WTC11 (cell line): ENCODE measurements at regions not wholly inside any gene's neighbourhood (a gene's known extent, or its start where the extent isn't known, plus 50 kb on each side); places are given as distances from the start of the nearest gene placed in this dataset.
"Not testable (repeated sequence)": the region's sequence is repeated elsewhere in the genome, so short reads cannot be mapped to it uniquely, and the experiment has no call there.

Experiments
- ATAC-seq: fragments of 200-7000 bp; cut with Tn5 transposase; 2 replicates; pipeline ENCODE4 v1.10.0; 2021; ENCODE audit warnings: mild to moderate bottlenecking, moderate library complexity
- CTCF ChIA-PET: fragments of 300-600 bp; sonication (Branson Sonifier 250); formaldehyde crosslinking; loops from one replicate; lab custom pipeline; 2021; ENCODE audit warnings: antibody characterized with exemption; lab: Charles Lee
- POLR2A ChIA-PET: fragments of 350-600 bp; sonication (Branson Sonifier 250); formaldehyde crosslinking; loops from one replicate; lab custom pipeline; 2021; ENCODE audit warnings: antibody characterized with exemption; lab: Charles Lee
- DNase-seq: peaks from one replicate; pipeline ENCODE4 v3.0.0; 2021; ENCODE audit warnings: low spot score
- H3K27ac Mint-ChIP-seq: 2 replicates; pipeline ENCODE4 v1.8.0; 2021; ENCODE audit warnings: mixed read lengths
- H3K27me3 Mint-ChIP-seq: 2 replicates; pipeline ENCODE4 v1.8.0; 2021; ENCODE audit warnings: low read depth, mild to moderate bottlenecking, moderate library complexity, mixed read lengths
- H3K36me3 Mint-ChIP-seq: 2 replicates; pipeline ENCODE4 v1.8.0; 2021; ENCODE audit warnings: mixed read lengths
- H3K4me1 Mint-ChIP-seq: 2 replicates; pipeline ENCODE4 v1.8.0; 2022; ENCODE audit warnings: mixed read lengths
- H3K4me3 Mint-ChIP-seq: 2 replicates; pipeline ENCODE4 v1.8.0; 2021; ENCODE audit warnings: mild to moderate bottlenecking, moderate library complexity, mixed read lengths
- H3K9me3 Mint-ChIP-seq: 2 replicates; pipeline ENCODE4 v1.8.0; 2021; ENCODE audit warnings: mixed read lengths
- AFF4 ChIP-seq: sonication (generic); formaldehyde crosslinking; IDR thresholded peaks from 2 replicates; pipeline ENCODE4 v1.8.1; 2023; ENCODE audit warnings: mild to moderate bottlenecking, missing genetic modification reagents, borderline replicate concordance
- CBFB ChIP-seq: sonication (generic); formaldehyde crosslinking; IDR thresholded peaks from 2 replicates; pipeline ENCODE4 v1.8.1; 2022; ENCODE audit warnings: mild to moderate bottlenecking, low read depth, missing genetic modification reagents
- CDX4 ChIP-seq: fragments of 250-450 bp; sonication (Bioruptor Pico); IDR thresholded peaks from 2 replicates; pipeline ENCODE4 v1.9.0; 2021; ENCODE audit warnings: moderate library complexity, mild to moderate bottlenecking, inconsistent platforms, borderline replicate concordance
- CTCF ChIP-seq: fragments of 200-600 bp; IDR thresholded peaks from 2 replicates; pipeline ENCODE4 v1.8.0; 2022; ENCODE audit warnings: antibody characterized with exemption
- E2F4 ChIP-seq: sonication (generic); formaldehyde crosslinking; IDR thresholded peaks from 2 replicates; pipeline ENCODE4 v1.8.1; 2022; ENCODE audit warnings: low read depth, mild to moderate bottlenecking, moderate library complexity, missing genetic modification reagents, borderline replicate concordance
- ELF4 ChIP-seq: sonication (generic); formaldehyde crosslinking; IDR thresholded peaks from 2 replicates; pipeline ENCODE4 v1.8.1; 2022; ENCODE audit warnings: low read depth, mild to moderate bottlenecking, moderate library complexity, missing genetic modification reagents
- ETV6 ChIP-seq: sonication (generic); formaldehyde crosslinking; IDR thresholded peaks from 2 replicates; pipeline ENCODE4 v1.8.1; 2022; ENCODE audit warnings: mild to moderate bottlenecking, missing genetic modification reagents
- FOXK1 ChIP-seq: sonication (generic); formaldehyde crosslinking; IDR thresholded peaks from 2 replicates; pipeline ENCODE4 v1.8.0; 2022; ENCODE audit warnings: mild to moderate bottlenecking, moderate library complexity, missing genetic modification reagents
- FOXP4 ChIP-seq: sonication (generic); formaldehyde crosslinking; IDR thresholded peaks from 2 replicates; pipeline ENCODE4 v1.8.0; 2022; ENCODE audit warnings: mild to moderate bottlenecking, missing genetic modification reagents
- GRHL2 ChIP-seq: fragments of 250-450 bp; sonication (Bioruptor Pico); IDR thresholded peaks from 2 replicates; pipeline ENCODE4 v1.8.0; 2022; ENCODE audit warnings: mild to moderate bottlenecking, moderate library complexity; ENCODE audit not compliant: insufficient replicate concordance, severe bottlenecking
- GTF2I ChIP-seq: fragments of 250-450 bp; sonication (Bioruptor Pico); conservative IDR thresholded peaks from 2 replicates; pipeline ENCODE4 v1.4.0; 2021; ENCODE audit warnings: mild to moderate bottlenecking
- JAZF1 ChIP-seq: fragments of 250-450 bp; sonication (Bioruptor Pico); IDR thresholded peaks from 2 replicates; pipeline ENCODE4 v1.9.0; 2021; ENCODE audit warnings: moderate library complexity, mild to moderate bottlenecking, inconsistent platforms
- NFATC4 ChIP-seq: fragments of 250-450 bp; sonication (Bioruptor Pico); IDR thresholded peaks from 2 replicates; pipeline ENCODE4 v1.9.0; 2021; ENCODE audit warnings: mild to moderate bottlenecking
- PRRX2 ChIP-seq: fragments of 250-450 bp; sonication (Bioruptor Pico); IDR thresholded peaks from 2 replicates; pipeline ENCODE4 v1.8.0; 2021; ENCODE audit warnings: mild to moderate bottlenecking
- RELA ChIP-seq: sonication (generic); formaldehyde crosslinking; IDR thresholded peaks from 2 replicates; pipeline ENCODE4 v1.8.1; 2022; ENCODE audit warnings: missing genetic modification reagents, mild to moderate bottlenecking, borderline replicate concordance
- RORB ChIP-seq: fragments of 250-450 bp; sonication (Bioruptor Pico); IDR thresholded peaks from 2 replicates; pipeline ENCODE4 v1.9.0; 2021; ENCODE audit warnings: mild to moderate bottlenecking
- SMAD3 ChIP-seq: sonication (generic); formaldehyde crosslinking; IDR thresholded peaks from 2 replicates; pipeline ENCODE4 v1.8.0; 2022; ENCODE audit warnings: missing genetic modification reagents, mild to moderate bottlenecking, borderline replicate concordance
- ZNF416 ChIP-seq: fragments of 250-450 bp; sonication (Bioruptor Pico); IDR thresholded peaks from 2 replicates; pipeline ENCODE4 v1.9.0; 2021; ENCODE audit warnings: mild to moderate bottlenecking, inconsistent platforms
- ZNF423 ChIP-seq: fragments of 250-450 bp; sonication (Bioruptor Pico); IDR thresholded peaks from 2 replicates; pipeline ENCODE4 v2.1.2; 2022; ENCODE audit warnings: mild to moderate bottlenecking, moderate library complexity

GRCh38 chr7:66522518-66522917 lies 106.2 kb upstream of the KCTD7 start (continued):
- no peak for TF ChIP-seq E2F4
- TF ChIP-seq, all 79 proteins: peak for 0

- no peak overlapping the region for H3K4me3 Mint-ChIP-seq
- no peaks in the 10 kb centered on the region for H3K9me3 Mint-ChIP-seq
- ChIA-PET CTCF (no interaction called here), POLR2A (no interaction called here)
- 0 out of 2 replicates have a peak, but pooled peaks have one; percentile 30 for ATAC-seq
- H3K4me1 Mint-ChIP-seq = no peaks in the 10 kb centered on the region
- no peak overlapping the region for H3K27ac Mint-ChIP-seq
- TF ChIP-seq PRRX2 (CRISPR knock-in tag) = no peak
- no peak for TF ChIP-seq ZNF416 (CRISPR knock-in tag)
- TF ChIP-seq GRHL2 = no peak
- TF ChIP-seq AFF4 (CRISPR knock-in tag) = no peak
- TF ChIP-seq ELF4 = no peak
- TF ChIP-seq GTF2I (CRISPR knock-in tag) = no peak
- no peak for TF ChIP-seq CBFB (CRISPR knock-in tag)
- peaks cover 22% of the 10 kb centered on the region for H3K27me3 Mint-ChIP-seq
- no peak for DNase-seq
- no peaks in the 10 kb centered on the region for H3K36me3 Mint-ChIP-seq
Measured at GRCh38 chr7:66523409-66523808, 105.3 kb upstream of the KCTD7 start.

GRCh38 chr7:66524738-66525137 lies 103.9 kb upstream of the KCTD7 start:
- Mint-ChIP-seq H3K36me3 (no peaks in the 10 kb centered on the region), H3K27ac (no peak overlapping the region), H3K4me1 (no peaks in the 10 kb centered on the region), H3K4me3 (no peak overlapping the region), H3K27me3 (peaks cover 22% of the 10 kb centered on the region), H3K9me3 (no peaks in the 10 kb centered on the region)
- ChIA-PET POLR2A (no interaction called here), CTCF (no interaction called here)
- TF ChIP-seq RELA (CRISPR knock-in tag) = no peak
- DNase-seq = no peak
- ATAC-seq = no peak

GRCh38 chr7:66526782-66527181 lies 101.9 kb upstream of the KCTD7 start:
- H3K4me1 Mint-ChIP-seq, H3K36me3 Mint-ChIP-seq, DNase-seq, POLR2A ChIA-PET, H3K27ac Mint-ChIP-seq, ATAC-seq, H3K4me3 Mint-ChIP-seq, H3K9me3 Mint-ChIP-seq, H3K27me3 Mint-ChIP-seq, CTCF ChIA-PET: not testable (repeated sequence)

- Mint-ChIP-seq H3K4me3 (no peak overlapping the region), H3K4me1 (no peaks in the 10 kb centered on the region), H3K27me3 (peaks cover 4% of the 10 kb centered on the region), H3K9me3 (no peaks in the 10 kb centered on the region), H3K36me3 (no peaks in the 10 kb centered on the region), H3K27ac (no peak overlapping the region)
- ChIA-PET POLR2A (no interaction called here), CTCF (no interaction called here)
- TF ChIP-seq JAZF1 (CRISPR knock-in tag) (no peak), ZNF423 (CRISPR knock-in tag) (no peak), CDX4 (CRISPR knock-in tag) (no peak), FOXP4 (CRISPR knock-in tag) (no peak), NFATC4 (no peak), ETV6 (no peak), RORB (CRISPR knock-in tag) (no peak), CTCF (no peak), SMAD3 (CRISPR knock-in tag) (no peak), FOXK1 (CRISPR knock-in tag) (no peak)
- ATAC-seq (no peak), DNase-seq (no peak)
Measured at GRCh38 chr7:66528652-66529051, 100.0 kb upstream of the KCTD7 start.
